A172 (cell line): ENCODE measurements at regions not wholly inside any gene's neighbourhood (a gene's known extent, or its start where the extent isn't known, plus 50 kb on each side); places are given as distances from the start of the nearest gene placed in this dataset.
"Not testable (repeated sequence)": the region's sequence is repeated elsewhere in the genome, so short reads cannot be mapped to it uniquely, and the experiment has no call there.

ENCODE experiments used
- DNase-seq: peaks from one replicate; pipeline ENCODE4 v3.0.0-alpha.2; 2015; ENCODE audit warnings: low spot score

- DNase-seq = peak; percentile 71
These were observed 50.7 kb upstream of the TNFSF4 start for GRCh38 chr1:173257805-173258204.

GRCh38 chr1:173258479-173259264 is 51.5 kb upstream of the TNFSF4 start:
- DNase-seq = peak; percentile 65

GRCh38 chr1:173260329-173260728 is 53.2 kb upstream of the TNFSF4 start:
- not testable (repeated sequence) for DNase-seq

GRCh38 chr1:173266841-173267240 is 59.7 kb upstream of the TNFSF4 start:
- DNase-seq = no peak

- peak; percentile 97 for DNase-seq
These were observed 60.4 kb upstream of the TNFSF4 start for GRCh38 chr1:173267453-173267945.

- DNase-seq = no peak
These were observed 61.1 kb upstream of the TNFSF4 start for GRCh38 chr1:173268261-173268660.

GRCh38 chr1:173268786-173269277 is 61.7 kb upstream of the TNFSF4 start:
- no peak for DNase-seq

GRCh38 chr1:173269490-173270230 is 62.5 kb upstream of the TNFSF4 start:
- DNase-seq = peak; percentile 98

GRCh38 chr1:173270243-173270642 is 63.1 kb upstream of the TNFSF4 start:
- DNase-seq = no peak

- not testable (repeated sequence) for DNase-seq
These were observed 63.9 kb upstream of the TNFSF4 start for GRCh38 chr1:173271021-173271420.

- no peak for DNase-seq
These were observed 68.4 kb upstream of the TNFSF4 start for GRCh38 chr1:173275496-173275895.

GRCh38 chr1:173276922-173277800 is 70.0 kb upstream of the TNFSF4 start:
- DNase-seq = no peak

GRCh38 chr1:173280899-173281660 is 73.9 kb upstream of the TNFSF4 start:
- no peak for DNase-seq

- DNase-seq = no peak
These were observed 77.9 kb upstream of the TNFSF4 start for GRCh38 chr1:173285048-173285447.

- no peak for DNase-seq
These were observed 80.7 kb upstream of the TNFSF4 start for GRCh38 chr1:173287785-173288184.

- DNase-seq = no peak
These were observed 86.6 kb upstream of the TNFSF4 start for GRCh38 chr1:173293756-173294155.

GRCh38 chr1:173294843-173295242 is 87.7 kb upstream of the TNFSF4 start:
- DNase-seq = no peak

GRCh38 chr1:173295391-173295790 is 88.3 kb upstream of the TNFSF4 start:
- no peak for DNase-seq

GRCh38 chr1:173295995-173296394 is 88.9 kb upstream of the TNFSF4 start:
- DNase-seq = no peak

- no peak for DNase-seq
These were observed 90.8 kb upstream of the TNFSF4 start for GRCh38 chr1:173297798-173298391.
